ENCODE measurements at regions not wholly inside any gene's neighbourhood (a gene's known extent, or its start where the extent isn't known, plus 50 kb on each side); places are given as distances from the start of the nearest gene placed in this dataset.

- H3K27me3 ChIP-seq (ENCODE audit: control insufficient read depth in 1 of 2, insufficient read depth in 2 of 2, low read length in 2 of 2): no peaks in the 10 kb centered on the region
- H3K4me3 ChIP-seq (ENCODE audit: low read depth in 1 of 2, low read length in 2 of 2): no peak overlapping the region
- WGBS, 2 donors: 96 to 100% methylated on average over 2 of the region's 2 CpGs
- H3K27ac ChIP-seq (ENCODE audit: low read depth in 2 of 2, low read length in 1 of 2): no peak overlapping the region
- no peaks in the 10 kb centered on the region for H3K36me3 ChIP-seq (ENCODE audit: control insufficient read depth in 2 of 2, insufficient read depth in 2 of 2, low read length in 1 of 2)
- no peaks in the 10 kb centered on the region for H3K4me1 ChIP-seq (ENCODE audit: control insufficient read depth in 2 of 2, insufficient read depth in 2 of 2, low read length in 1 of 2)
- peaks cover 0 to 3% of the 10 kb centered on the region in 2 donors for H3K9me3 ChIP-seq (ENCODE audit: control insufficient read depth in 2 of 2, insufficient read depth in 1 of 2, low read depth in 1 of 2, low read length in 1 of 2)
Measured at GRCh38 chr6:15811107-15811506, 148.3 kb upstream of the DTNBP1 start.

- Histone ChIP-seq H3K36me3 (ENCODE audit: control insufficient read depth in 2 of 2, insufficient read depth in 2 of 2, low read length in 1 of 2) (no peaks in the 10 kb centered on the region), H3K4me1 (ENCODE audit: control insufficient read depth in 2 of 2, insufficient read depth in 2 of 2, low read length in 1 of 2) (no peaks in the 10 kb centered on the region), H3K27ac (ENCODE audit: low read depth in 2 of 2, low read length in 1 of 2) (no peak overlapping the region), H3K9me3 (ENCODE audit: control insufficient read depth in 2 of 2, insufficient read depth in 1 of 2, low read depth in 1 of 2, low read length in 1 of 2) (peaks cover 0 to 3% of the 10 kb centered on the region in 2 donors), H3K27me3 (ENCODE audit: control insufficient read depth in 1 of 2, insufficient read depth in 2 of 2, low read length in 2 of 2) (no peaks in the 10 kb centered on the region), H3K4me3 (ENCODE audit: low read depth in 1 of 2, low read length in 2 of 2) (no peak overlapping the region)
- WGBS, 2 donors: 46 to 54% methylated on average over 1 of the region's 1 CpG
Measured at GRCh38 chr6:15810618-15811017, 147.8 kb upstream of the DTNBP1 start.

- H3K4me1 ChIP-seq (ENCODE audit: control insufficient read depth in 2 of 2, insufficient read depth in 2 of 2, low read length in 1 of 2): no peaks in the 10 kb centered on the region
- H3K36me3 ChIP-seq (ENCODE audit: control insufficient read depth in 2 of 2, insufficient read depth in 2 of 2, low read length in 1 of 2): no peaks in the 10 kb centered on the region
- peaks cover 0 to 3% of the 10 kb centered on the region in 2 donors for H3K9me3 ChIP-seq (ENCODE audit: control insufficient read depth in 2 of 2, insufficient read depth in 1 of 2, low read depth in 1 of 2, low read length in 1 of 2)
- no peak overlapping the region for H3K4me3 ChIP-seq (ENCODE audit: low read depth in 1 of 2, low read length in 2 of 2)
- H3K27ac ChIP-seq (ENCODE audit: low read depth in 2 of 2, low read length in 1 of 2): no peak overlapping the region
- WGBS, 2 donors: 91 to 92% methylated on average over 2 of the region's 2 CpGs
- H3K27me3 ChIP-seq (ENCODE audit: control insufficient read depth in 1 of 2, insufficient read depth in 2 of 2, low read length in 2 of 2): no peaks in the 10 kb centered on the region
Measured at GRCh38 chr6:15809367-15809766, 146.5 kb upstream of the DTNBP1 start.

- Histone ChIP-seq H3K27ac (ENCODE audit: low read depth in 2 of 2, low read length in 1 of 2) (no peak overlapping the region), H3K9me3 (ENCODE audit: control insufficient read depth in 2 of 2, insufficient read depth in 1 of 2, low read depth in 1 of 2, low read length in 1 of 2) (peaks cover 0 to 2% of the 10 kb centered on the region in 2 donors), H3K4me3 (ENCODE audit: low read depth in 1 of 2, low read length in 2 of 2) (no peak overlapping the region), H3K27me3 (ENCODE audit: control insufficient read depth in 1 of 2, insufficient read depth in 2 of 2, low read length in 2 of 2) (no peaks in the 10 kb centered on the region), H3K4me1 (ENCODE audit: control insufficient read depth in 2 of 2, insufficient read depth in 2 of 2, low read length in 1 of 2) (no peaks in the 10 kb centered on the region), H3K36me3 (ENCODE audit: control insufficient read depth in 2 of 2, insufficient read depth in 2 of 2, low read length in 1 of 2) (no peaks in the 10 kb centered on the region)
- WGBS, 2 donors: 60 to 63% methylated on average over 13 of the region's 13 CpGs
Measured at GRCh38 chr6:15804164-15805154, 141.6 kb upstream of the DTNBP1 start.

- Histone ChIP-seq H3K9me3 (ENCODE audit: control insufficient read depth in 2 of 2, insufficient read depth in 1 of 2, low read depth in 1 of 2, low read length in 1 of 2) (peaks cover 2% of the 10 kb centered on the region in 2 donors), H3K27ac (ENCODE audit: low read depth in 2 of 2, low read length in 1 of 2) (no peak overlapping the region), H3K36me3 (ENCODE audit: control insufficient read depth in 2 of 2, insufficient read depth in 2 of 2, low read length in 1 of 2) (no peaks in the 10 kb centered on the region), H3K27me3 (ENCODE audit: control insufficient read depth in 1 of 2, insufficient read depth in 2 of 2, low read length in 2 of 2) (no peaks in the 10 kb centered on the region), H3K4me1 (ENCODE audit: control insufficient read depth in 2 of 2, insufficient read depth in 2 of 2, low read length in 1 of 2) (no peaks in the 10 kb centered on the region), H3K4me3 (ENCODE audit: low read depth in 1 of 2, low read length in 2 of 2) (no peak overlapping the region)
- WGBS, 2 donors: 84 to 86% methylated on average over 5 of the region's 5 CpGs
Measured at GRCh38 chr6:15802466-15802865, 139.6 kb upstream of the DTNBP1 start.

GRCh38 chr6:15801912-15802311 is 139.1 kb upstream of the DTNBP1 start:
- H3K9me3 ChIP-seq (ENCODE audit: control insufficient read depth in 2 of 2, insufficient read depth in 1 of 2, low read depth in 1 of 2, low read length in 1 of 2): peaks cover 2% of the 10 kb centered on the region in 2 donors
- H3K4me3 ChIP-seq (ENCODE audit: low read depth in 1 of 2, low read length in 2 of 2): no peak overlapping the region
- no peaks in the 10 kb centered on the region for H3K27me3 ChIP-seq (ENCODE audit: control insufficient read depth in 1 of 2, insufficient read depth in 2 of 2, low read length in 2 of 2)
- no peaks in the 10 kb centered on the region for H3K4me1 ChIP-seq (ENCODE audit: control insufficient read depth in 2 of 2, insufficient read depth in 2 of 2, low read length in 1 of 2)
- no peaks in the 10 kb centered on the region for H3K36me3 ChIP-seq (ENCODE audit: control insufficient read depth in 2 of 2, insufficient read depth in 2 of 2, low read length in 1 of 2)
- WGBS, 2 donors: 96% methylated on average over 7 of the region's 7 CpGs
- no peak overlapping the region for H3K27ac ChIP-seq (ENCODE audit: low read depth in 2 of 2, low read length in 1 of 2)

GRCh38 chr6:15800841-15801617 is 138.2 kb upstream of the DTNBP1 start:
- Histone ChIP-seq H3K4me1 (ENCODE audit: control insufficient read depth in 2 of 2, insufficient read depth in 2 of 2, low read length in 1 of 2) (no peaks in the 10 kb centered on the region), H3K4me3 (ENCODE audit: low read depth in 1 of 2, low read length in 2 of 2) (no peak overlapping the region), H3K27ac (ENCODE audit: low read depth in 2 of 2, low read length in 1 of 2) (no peak overlapping the region), H3K27me3 (ENCODE audit: control insufficient read depth in 1 of 2, insufficient read depth in 2 of 2, low read length in 2 of 2) (no peaks in the 10 kb centered on the region), H3K36me3 (ENCODE audit: control insufficient read depth in 2 of 2, insufficient read depth in 2 of 2, low read length in 1 of 2) (no peaks in the 10 kb centered on the region), H3K9me3 (ENCODE audit: control insufficient read depth in 2 of 2, insufficient read depth in 1 of 2, low read depth in 1 of 2, low read length in 1 of 2) (peaks cover 2% of the 10 kb centered on the region in 2 donors)
- 83 to 91% methylated on average over 11 of the region's 11 CpGs for WGBS, 2 donors

GRCh38 chr6:15798533-15799255 is 135.9 kb upstream of the DTNBP1 start:
- H3K4me1 ChIP-seq (ENCODE audit: control insufficient read depth in 2 of 2, insufficient read depth in 2 of 2, low read length in 1 of 2): no peaks in the 10 kb centered on the region
- H3K27ac ChIP-seq (ENCODE audit: low read depth in 2 of 2, low read length in 1 of 2): no peak overlapping the region
- no peak overlapping the region for H3K4me3 ChIP-seq (ENCODE audit: low read depth in 1 of 2, low read length in 2 of 2)
- 86 to 89% methylated on average over 2 of the region's 2 CpGs for WGBS, 2 donors
- H3K36me3 ChIP-seq (ENCODE audit: control insufficient read depth in 2 of 2, insufficient read depth in 2 of 2, low read length in 1 of 2): no peaks in the 10 kb centered on the region
- H3K27me3 ChIP-seq (ENCODE audit: control insufficient read depth in 1 of 2, insufficient read depth in 2 of 2, low read length in 2 of 2): no peaks in the 10 kb centered on the region
- H3K9me3 ChIP-seq (ENCODE audit: control insufficient read depth in 2 of 2, insufficient read depth in 1 of 2, low read depth in 1 of 2, low read length in 1 of 2): peaks cover 2% of the 10 kb centered on the region in 2 donors

GRCh38 chr6:15796844-15797243 is 134.0 kb upstream of the DTNBP1 start:
- WGBS, 2 donors: 84 to 92% methylated on average over 5 of the region's 5 CpGs
- no peaks in the 10 kb centered on the region for H3K4me1 ChIP-seq (ENCODE audit: control insufficient read depth in 2 of 2, insufficient read depth in 2 of 2, low read length in 1 of 2)
- peaks cover 2% of the 10 kb centered on the region in 2 donors for H3K9me3 ChIP-seq (ENCODE audit: control insufficient read depth in 2 of 2, insufficient read depth in 1 of 2, low read depth in 1 of 2, low read length in 1 of 2)
- H3K27ac ChIP-seq (ENCODE audit: low read depth in 2 of 2, low read length in 1 of 2): no peak overlapping the region
- no peaks in the 10 kb centered on the region for H3K36me3 ChIP-seq (ENCODE audit: control insufficient read depth in 2 of 2, insufficient read depth in 2 of 2, low read length in 1 of 2)
- H3K4me3 ChIP-seq (ENCODE audit: low read depth in 1 of 2, low read length in 2 of 2): no peak overlapping the region
- no peaks in the 10 kb centered on the region for H3K27me3 ChIP-seq (ENCODE audit: control insufficient read depth in 1 of 2, insufficient read depth in 2 of 2, low read length in 2 of 2)
